ENCODE measurements at regions not wholly inside any gene's neighbourhood (a gene's known extent, or its start where the extent isn't known, plus 50 kb on each side); places are given as distances from the start of the nearest gene placed in this dataset.

- no peak for TF ChIP-seq MAX (IDR thresholded peaks at IDR 0.05)
- no peak for TF ChIP-seq POLR2AphosphoS5 (IDR thresholded peaks at IDR 0.05; ENCODE audit: low read depth, low read length)
- TF ChIP-seq CTCF (IDR thresholded peaks at IDR 0.05; ENCODE audit: control extremely low read depth in 1 of 3, insufficient read depth in 1 of 3, low read depth in 1 of 3, low read length in 3 of 3), result no peak
- no peak for TF ChIP-seq RAD21 (IDR thresholded peaks at IDR 0.05 in 1 of 2, conservative IDR thresholded peaks at IDR 0.05 in 1 of 2; ENCODE audit: low read depth in 2 of 2, low read length in 2 of 2)
- no peak for TF ChIP-seq CREB1 (IDR thresholded peaks at IDR 0.05)
- TF ChIP-seq TAF1 (IDR thresholded peaks at IDR 0.05; ENCODE audit: low read depth, low read length), result no peak
- no peak for TF ChIP-seq SRF (IDR thresholded peaks at IDR 0.05; ENCODE audit: low read depth, low read length)
- no peak for TF ChIP-seq POLR2A (IDR thresholded peaks at IDR 0.05; ENCODE audit: control extremely low read depth in 1 of 2, low read depth in 2 of 2, low read length in 2 of 2)
- no peak for TF ChIP-seq EZH2 (IDR thresholded peaks at IDR 0.05; ENCODE audit: low read depth, low read length, severe bottlenecking)
- no peak for TF ChIP-seq CHD1 (IDR thresholded peaks at IDR 0.05; ENCODE audit: low read depth, low read length)
- no peak for TF ChIP-seq JUN (IDR thresholded peaks at IDR 0.05; ENCODE audit: low read depth, low read length)
- no peak for TF ChIP-seq EGR1 (IDR thresholded peaks at IDR 0.05; ENCODE audit: borderline replicate concordance, low read depth, low read length)
- no peak for TF ChIP-seq HDAC2 (IDR thresholded peaks at IDR 0.05; ENCODE audit: borderline replicate concordance in 1 of 2, low read depth in 2 of 2, low read length in 2 of 2)
Observed at GRCh38 chr4:109375778-109376414, 57.7 kb upstream of the SEC24B start.
